ENCODE measurements at regions not wholly inside any gene's neighbourhood (a gene's known extent, or its start where the extent isn't known, plus 50 kb on each side); places are given as distances from the start of the nearest gene placed in this dataset.

- H3K4me2 ChIP-seq (ENCODE audit: low read length) = no peak overlapping the region
Observed at GRCh38 chr22:49668402-49668801, 159.3 kb downstream of the BRD1 start.

GRCh38 chr22:49667236-49667635, 160.4 kb downstream of the BRD1 start:
- Histone ChIP-seq H4K20me1 (ENCODE audit: control insufficient read depth, insufficient read depth, low read depth, low read length) (no peaks in the 10 kb centered on the region), H3K36me3 (ENCODE audit: control insufficient read depth, low read length) (no peaks in the 10 kb centered on the region), H3K27ac (ENCODE audit: low read depth, low read length) (peak overlapping the region; percentile 82), H3K4me2 (ENCODE audit: low read length) (peak overlapping the region; percentile 72), H3K9me2 (replicated peaks; ENCODE audit: control insufficient read depth, low read length) (no peaks in the 10 kb centered on the region), H3K9me3 (ENCODE audit: control insufficient read depth, insufficient read depth, low read length) (peaks cover 14% of the 10 kb centered on the region; the same call in 1 of the 2 replicates), H3K4me3 (ENCODE audit: low read length) (peak overlapping the region; percentile 55), H3F3A (ENCODE audit: control insufficient read depth, insufficient read depth) (peaks cover 3% of the 10 kb centered on the region), H3K79me2 (ENCODE audit: control insufficient read depth, low read length) (no peaks in the 10 kb centered on the region), H3K27me3 (ENCODE audit: control insufficient read depth, low read length) (peaks cover 7% of the 10 kb centered on the region), H3K4me1 (ENCODE audit: control insufficient read depth, low read length) (peaks cover 24% of the 10 kb centered on the region)
- no peak for TF ChIP-seq EZH2phosphoT487 (IDR thresholded peaks at IDR 0.05; ENCODE audit: borderline replicate concordance, low read length)
- TF ChIP-seq, protein P1, sequence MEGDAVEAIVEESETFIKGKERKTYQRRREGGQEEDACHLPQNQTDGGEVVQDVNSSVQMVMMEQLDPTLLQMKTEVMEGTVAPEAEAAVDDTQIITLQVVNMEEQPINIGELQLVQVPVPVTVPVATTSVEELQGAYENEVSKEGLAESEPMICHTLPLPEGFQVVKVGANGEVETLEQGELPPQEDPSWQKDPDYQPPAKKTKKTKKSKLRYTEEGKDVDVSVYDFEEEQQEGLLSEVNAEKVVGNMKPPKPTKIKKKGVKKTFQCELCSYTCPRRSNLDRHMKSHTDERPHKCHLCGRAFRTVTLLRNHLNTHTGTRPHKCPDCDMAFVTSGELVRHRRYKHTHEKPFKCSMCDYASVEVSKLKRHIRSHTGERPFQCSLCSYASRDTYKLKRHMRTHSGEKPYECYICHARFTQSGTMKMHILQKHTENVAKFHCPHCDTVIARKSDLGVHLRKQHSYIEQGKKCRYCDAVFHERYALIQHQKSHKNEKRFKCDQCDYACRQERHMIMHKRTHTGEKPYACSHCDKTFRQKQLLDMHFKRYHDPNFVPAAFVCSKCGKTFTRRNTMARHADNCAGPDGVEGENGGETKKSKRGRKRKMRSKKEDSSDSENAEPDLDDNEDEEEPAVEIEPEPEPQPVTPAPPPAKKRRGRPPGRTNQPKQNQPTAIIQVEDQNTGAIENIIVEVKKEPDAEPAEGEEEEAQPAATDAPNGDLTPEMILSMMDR (IDR thresholded peaks at IDR 0.05; ENCODE audit: low read depth, low read length, poor library complexity, severe bottlenecking) = no peak

More at GRCh38 chr22:49668402-49668801, 159.3 kb downstream of the BRD1 start:
- H3K9me3 ChIP-seq (ENCODE audit: control insufficient read depth, insufficient read depth, low read length) = peaks cover 14% of the 10 kb centered on the region; the same call in 1 of the 2 replicates
- H3K9me2 ChIP-seq (replicated peaks; ENCODE audit: control insufficient read depth, low read length) = no peaks in the 10 kb centered on the region
- TF ChIP-seq, protein P1 (IDR thresholded peaks at IDR 0.05; ENCODE audit: low read depth, low read length, poor library complexity, severe bottlenecking) = no peak
- TF ChIP-seq EZH2phosphoT487 (IDR thresholded peaks at IDR 0.05; ENCODE audit: borderline replicate concordance, low read length) = no peak
- H3K4me1 ChIP-seq (ENCODE audit: control insufficient read depth, low read length) = peaks cover 24% of the 10 kb centered on the region
- no peaks in the 10 kb centered on the region for H3K36me3 ChIP-seq (ENCODE audit: control insufficient read depth, low read length)
- no peak overlapping the region for H3K27ac ChIP-seq (ENCODE audit: low read depth, low read length)
- H3F3A ChIP-seq (ENCODE audit: control insufficient read depth, insufficient read depth) = peaks cover 3% of the 10 kb centered on the region
- H3K4me3 ChIP-seq (ENCODE audit: low read length) = no peak overlapping the region
- H3K79me2 ChIP-seq (ENCODE audit: control insufficient read depth, low read length) = no peaks in the 10 kb centered on the region
- H4K20me1 ChIP-seq (ENCODE audit: control insufficient read depth, insufficient read depth, low read depth, low read length) = no peaks in the 10 kb centered on the region
- peaks cover 7% of the 10 kb centered on the region for H3K27me3 ChIP-seq (ENCODE audit: control insufficient read depth, low read length)

DNA sequence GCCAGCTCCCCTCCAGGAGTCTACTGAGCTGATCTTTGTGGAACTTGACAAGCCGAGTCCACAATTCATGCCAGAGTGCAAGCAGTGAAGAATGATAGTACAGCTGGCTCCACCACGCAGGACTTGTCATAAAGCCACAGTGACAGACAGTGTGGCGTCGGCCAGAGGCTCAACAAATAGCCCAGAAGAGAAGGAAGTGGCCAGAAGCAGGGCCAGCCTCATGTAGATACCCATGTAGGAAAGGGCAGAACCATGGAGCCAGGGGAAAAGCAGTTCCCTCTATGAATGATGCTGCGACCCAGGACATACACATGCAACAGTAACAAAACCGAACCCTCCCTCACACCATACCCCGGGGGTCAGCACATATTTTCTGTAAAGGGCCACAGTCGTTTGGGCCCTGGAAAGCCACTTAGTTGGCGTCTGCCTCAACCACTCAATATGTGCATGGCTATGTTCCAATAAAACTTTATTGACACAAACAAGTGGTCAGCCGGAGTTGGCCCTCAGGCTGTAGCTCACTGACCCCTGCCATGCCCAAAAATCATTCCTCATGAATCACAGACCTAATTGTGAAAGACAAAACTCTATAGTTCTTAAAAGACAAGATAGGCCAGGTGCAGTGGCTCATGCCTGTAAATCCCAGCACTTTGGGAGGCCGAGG, 161.4 kb downstream of the BRD1 start:
- Histone ChIP-seq H3K9me2 (replicated peaks; ENCODE audit: control insufficient read depth, low read length) (no peaks in the 10 kb centered on the region), H3K79me2 (ENCODE audit: control insufficient read depth, low read length) (no peaks in the 10 kb centered on the region), H3K4me3 (ENCODE audit: low read length) (peak overlapping the region; percentile 55), H3K9me3 (ENCODE audit: control insufficient read depth, insufficient read depth, low read length) (peaks cover 14% of the 10 kb centered on the region; the same call in 1 of the 2 replicates), H4K20me1 (ENCODE audit: control insufficient read depth, insufficient read depth, low read depth, low read length) (no peaks in the 10 kb centered on the region), H3F3A (ENCODE audit: control insufficient read depth, insufficient read depth) (peaks cover 3% of the 10 kb centered on the region), H3K27me3 (ENCODE audit: control insufficient read depth, low read length) (no peaks in the 10 kb centered on the region), H3K4me1 (ENCODE audit: control insufficient read depth, low read length) (peaks cover 30% of the 10 kb centered on the region), H3K4me2 (ENCODE audit: low read length) (peak overlapping the region; percentile 72), H3K27ac (ENCODE audit: low read depth, low read length) (peak overlapping the region; percentile 82), H3K36me3 (ENCODE audit: control insufficient read depth, low read length) (no peaks in the 10 kb centered on the region)
- TF ChIP-seq EZH2phosphoT487 (IDR thresholded peaks at IDR 0.05; ENCODE audit: borderline replicate concordance, low read length) = no peak
- TF ChIP-seq, protein P1 (IDR thresholded peaks at IDR 0.05; ENCODE audit: low read depth, low read length, poor library complexity, severe bottlenecking) = no peak
